ENCODE measurements at regions not wholly inside any gene's neighbourhood (a gene's known extent, or its start where the extent isn't known, plus 50 kb on each side); places are given as distances from the start of the nearest gene placed in this dataset.

GRCh38 chr13:76622315-76623040 lies 263.7 kb downstream of the KCTD12 start:
- TF ChIP-seq POLR2A (IDR thresholded peaks at IDR 0.05; ENCODE audit: extremely low read depth, insufficient read length) (no peak), CTCF (IDR thresholded peaks at IDR 0.05; ENCODE audit: low read depth, low read length) (no peak)
